A673 (cell line): ENCODE measurements at regions not wholly inside any gene's neighbourhood (a gene's known extent, or its start where the extent isn't known, plus 50 kb on each side); places are given as distances from the start of the nearest gene placed in this dataset.

Experiments
- EZH2 ChIP-seq: fragments of 200-600 bp; sonication (generic); IDR thresholded peaks from 2 replicates; pipeline ENCODE4 v1.6.1; 2017; ENCODE audit warnings: borderline replicate concordance, low read depth, mild to moderate bottlenecking, mixed read lengths, antibody characterized with exemption, low read length; ENCODE audit not compliant: poor library complexity, severe bottlenecking
- TF ChIP-seq, protein P1 (sequence below): fragments of 300-800, 200-600 bp; sonication (generic); conservative IDR thresholded peaks from 2 replicates; pipeline ENCODE4 v1.5.1; 2017; ENCODE audit warnings: low read depth, mild to moderate bottlenecking, antibody characterized with exemption, low read length, moderate library complexity, mixed read lengths

- TF ChIP-seq, protein P1, sequence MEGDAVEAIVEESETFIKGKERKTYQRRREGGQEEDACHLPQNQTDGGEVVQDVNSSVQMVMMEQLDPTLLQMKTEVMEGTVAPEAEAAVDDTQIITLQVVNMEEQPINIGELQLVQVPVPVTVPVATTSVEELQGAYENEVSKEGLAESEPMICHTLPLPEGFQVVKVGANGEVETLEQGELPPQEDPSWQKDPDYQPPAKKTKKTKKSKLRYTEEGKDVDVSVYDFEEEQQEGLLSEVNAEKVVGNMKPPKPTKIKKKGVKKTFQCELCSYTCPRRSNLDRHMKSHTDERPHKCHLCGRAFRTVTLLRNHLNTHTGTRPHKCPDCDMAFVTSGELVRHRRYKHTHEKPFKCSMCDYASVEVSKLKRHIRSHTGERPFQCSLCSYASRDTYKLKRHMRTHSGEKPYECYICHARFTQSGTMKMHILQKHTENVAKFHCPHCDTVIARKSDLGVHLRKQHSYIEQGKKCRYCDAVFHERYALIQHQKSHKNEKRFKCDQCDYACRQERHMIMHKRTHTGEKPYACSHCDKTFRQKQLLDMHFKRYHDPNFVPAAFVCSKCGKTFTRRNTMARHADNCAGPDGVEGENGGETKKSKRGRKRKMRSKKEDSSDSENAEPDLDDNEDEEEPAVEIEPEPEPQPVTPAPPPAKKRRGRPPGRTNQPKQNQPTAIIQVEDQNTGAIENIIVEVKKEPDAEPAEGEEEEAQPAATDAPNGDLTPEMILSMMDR = no peak
- TF ChIP-seq EZH2 = no peak
Observed at GRCh38 chr9:8096091-8096490, 296.5 kb upstream of the DMAC1 start.
